ENCODE measurements at regions not wholly inside any gene's neighbourhood (a gene's known extent, or its start where the extent isn't known, plus 50 kb on each side); places are given as distances from the start of the nearest gene placed in this dataset.
A peak's percentile ranks its signal among the peaks of the same experiment; 100 is the strongest.

- DNase-seq (ENCODE audit: low read depth, low spot score): no peak
These were observed 103.4 kb upstream of the LNX1 start for GRCh38 chr4:53694666-53695065.

- no peak for DNase-seq (ENCODE audit: low read depth, low spot score)
These were observed 102.6 kb upstream of the LNX1 start for GRCh38 chr4:53693909-53694308.

- peak; percentile 17 for DNase-seq (ENCODE audit: low read depth, low spot score)
These were observed 102.1 kb upstream of the LNX1 start for GRCh38 chr4:53693408-53693807.

- DNase-seq (ENCODE audit: low read depth, low spot score): peak; percentile 89
These were observed 97.0 kb upstream of the LNX1 start for GRCh38 chr4:53688186-53688790.

- DNase-seq (ENCODE audit: low read depth, low spot score): no peak
These were observed 95.2 kb upstream of the LNX1 start for GRCh38 chr4:53686521-53686920.

GRCh38 chr4:53684136-53685130, 93.1 kb upstream of the LNX1 start:
- no peak for DNase-seq (ENCODE audit: low read depth, low spot score)

- no peak for DNase-seq (ENCODE audit: low read depth, low spot score)
These were observed 91.6 kb upstream of the LNX1 start for GRCh38 chr4:53682908-53683307.

GRCh38 chr4:53682196-53682595, 90.9 kb upstream of the LNX1 start:
- DNase-seq (ENCODE audit: low read depth, low spot score): no peak

GRCh38 chr4:53680598-53680997, 89.3 kb upstream of the LNX1 start:
- no peak for DNase-seq (ENCODE audit: low read depth, low spot score)

GRCh38 chr4:53680168-53680567, 88.9 kb upstream of the LNX1 start:
- DNase-seq (ENCODE audit: low read depth, low spot score): no peak

- no peak for DNase-seq (ENCODE audit: low read depth, low spot score)
These were observed 85.2 kb upstream of the LNX1 start for GRCh38 chr4:53676402-53676871.

GRCh38 chr4:53674903-53675302, 83.6 kb upstream of the LNX1 start:
- no peak for DNase-seq (ENCODE audit: low read depth, low spot score)

GRCh38 chr4:53672873-53673272, 81.6 kb upstream of the LNX1 start:
- no peak for DNase-seq (ENCODE audit: low read depth, low spot score)

- DNase-seq (ENCODE audit: low read depth, low spot score): no peak
These were observed 80.5 kb upstream of the LNX1 start for GRCh38 chr4:53671757-53672156.

- no peak for DNase-seq (ENCODE audit: low read depth, low spot score)
These were observed 68.5 kb upstream of the LNX1 start for GRCh38 chr4:53659737-53660136.

GRCh38 chr4:53659112-53659511, 67.8 kb upstream of the LNX1 start:
- no peak for DNase-seq (ENCODE audit: low read depth, low spot score)

GRCh38 chr4:53658029-53658428, 66.7 kb upstream of the LNX1 start:
- DNase-seq (ENCODE audit: low read depth, low spot score): no peak

- DNase-seq (ENCODE audit: low read depth, low spot score): no peak
These were observed 65.2 kb upstream of the LNX1 start for GRCh38 chr4:53656421-53656981.

- no peak for DNase-seq (ENCODE audit: low read depth, low spot score)
These were observed 63.0 kb upstream of the LNX1 start for GRCh38 chr4:53654300-53654758.

- no peak for DNase-seq (ENCODE audit: low read depth, low spot score)
These were observed 62.3 kb upstream of the LNX1 start for GRCh38 chr4:53653484-53654053.

GRCh38 chr4:53651156-53651735, 60.0 kb upstream of the LNX1 start:
- no peak for DNase-seq (ENCODE audit: low read depth, low spot score)

- DNase-seq (ENCODE audit: low read depth, low spot score): no peak
These were observed 58.1 kb upstream of the LNX1 start for GRCh38 chr4:53649357-53649756.

Data from smooth muscle cell of the brain vasculature (primary cell).